HCT116 (cell line): ENCODE measurements at regions not wholly inside any gene's neighbourhood (a gene's known extent, or its start where the extent isn't known, plus 50 kb on each side); places are given as distances from the start of the nearest gene placed in this dataset.

Experiments used
- ATAC-seq: fragments of 200-7000 bp; cut with Tn5 transposase; 2 replicates; pipeline ENCODE4 v1.9.1; 2020; ENCODE audit warnings: mild to moderate bottlenecking, moderate library complexity
- BruUV-seq: library from RNA; stranded (reverse); fragments of 400-500 nt; replicated peaks from 2 replicates; lab custom pipeline; 2021; lab: Mats Ljungman, UMichigan
- CTCF ChIA-PET: fragments of 300-600 bp; sonication (Branson Sonifier 250); formaldehyde crosslinking; loops from one replicate; lab custom pipeline; 2021; ENCODE audit warnings: antibody characterized with exemption; lab: Charles Lee
- POLR2A ChIA-PET: fragments of 300-600, 350-600 bp; sonication (Branson Sonifier 250); formaldehyde crosslinking; loops from one replicate; lab custom pipeline; 2021; ENCODE audit warnings: antibody characterized with exemption; lab: Charles Lee
- RAD21 ChIA-PET, 2 experiments: fragments of 300-600 bp; sonication (Branson Sonifier 250); formaldehyde crosslinking; loops; one replicate each; lab custom pipeline; 2023; ENCODE audit warnings: low total read pairs in 2 of 2; ENCODE audit not compliant: uncharacterized antibody in 2 of 2, unreplicated experiment in 2 of 2, low non-redundant PET in 1 of 2; lab: Charles Lee
- DNase-seq: peaks from one replicate; pipeline ENCODE4 v3.0.0-alpha.2; 2010; ENCODE audit warnings: low read depth, low spot score
- H2AFZ ChIP-seq: fragments of 200-600 bp; shearing (Covaris generic), sonication (generic); 2 replicates; pipeline ENCODE4 v1.6.1; 2017; ENCODE audit warnings: low read depth, mixed run types, mixed read lengths, antibody characterized with exemption, low read length; ENCODE audit not compliant: poor library complexity, severe bottlenecking
- H3K27ac ChIP-seq: 2 replicates; pipeline ENCODE4 v1.5.1; 2012; ENCODE audit warnings: low read depth, low read length
- H3K27me3 ChIP-seq: fragments of 200-600 bp; sonication (generic); 2 replicates; pipeline ENCODE4 v1.6.1; 2016; ENCODE audit warnings: mixed run types, low read length, mixed read lengths; ENCODE audit not compliant: insufficient read depth
- H3K36me3 ChIP-seq, 2 experiments: fragments of 200-500 bp in 1 of 2; fragments of 200-600 bp in 1 of 2; sonication (Bioruptor generic) in 1 of 2; sonication (generic) in 1 of 2; 2 replicates each; pipeline versions ENCODE4 v1.5.1 to v1.6.1; 2014 to 2016; ENCODE audit warnings: low read length in 2 of 2, inconsistent platforms in 1 of 2, mixed read lengths in 1 of 2, mixed run types in 1 of 2; ENCODE audit not compliant: insufficient read depth in 2 of 2, control insufficient read depth in 1 of 2
- H3K4me1 ChIP-seq, 2 experiments: fragments of 200-600 bp in 1 of 2; sonication (generic) in 1 of 2; 2 replicates each; pipeline versions ENCODE4 v1.5.1 to v1.6.1; 2012 to 2017; ENCODE audit warnings: low read length in 2 of 2, inconsistent platforms in 1 of 2, mild to moderate bottlenecking in 1 of 2, mixed read lengths in 1 of 2, mixed run types in 1 of 2, moderate library complexity in 1 of 2; ENCODE audit not compliant: insufficient read depth in 2 of 2, control insufficient read depth in 1 of 2
- H3K4me2 ChIP-seq: fragments of 200-600 bp; sonication (generic); 2 replicates; pipeline ENCODE4 v1.6.1; 2017; ENCODE audit warnings: mixed run types, low read length, mixed read lengths
- H3K4me3 ChIP-seq, 2 experiments: fragments of 200-600 bp in 1 of 2; sonication (generic) in 1 of 2; replicated peaks in 1 of 2; 2 replicates each; pipeline ENCODE4 v1.5.1; 2011 to 2016; ENCODE audit warnings: low read length in 2 of 2, control low read depth in 1 of 2, low read depth in 1 of 2, mild to moderate bottlenecking in 1 of 2, mixed read lengths in 1 of 2, mixed run types in 1 of 2
- H3K79me2 ChIP-seq: fragments of 200-600 bp; sonication (generic); 2 replicates; pipeline ENCODE4 v1.6.1; 2017; ENCODE audit warnings: mild to moderate bottlenecking, mixed run types, low read length, moderate library complexity, mixed read lengths; ENCODE audit not compliant: insufficient read depth
- H3K9ac ChIP-seq: fragments of 200-600 bp; sonication (generic); 2 replicates; pipeline ENCODE4 v1.6.1; 2016; ENCODE audit warnings: low read length, mixed read lengths
- H3K9me2 ChIP-seq: fragments of 200-600 bp; sonication (generic), shearing (Covaris generic); 2 replicates; pipeline ENCODE4 v1.6.1; 2017; ENCODE audit warnings: mixed run types, mild to moderate bottlenecking, moderate library complexity; ENCODE audit not compliant: insufficient read depth
- H3K9me3 ChIP-seq, 2 experiments: fragments of 200-500 bp in 1 of 2; fragments of 200-600 bp in 1 of 2; sonication (Bioruptor generic) in 1 of 2; sonication (generic) in 1 of 2; 2 replicates each; pipeline ENCODE4 v1.6.1; 2014 to 2017; ENCODE audit warnings: low read length in 2 of 2, mixed read lengths in 2 of 2, inconsistent platforms in 1 of 2, low read depth in 1 of 2, mild to moderate bottlenecking in 1 of 2, mixed run types in 1 of 2, moderate library complexity in 1 of 2; ENCODE audit not compliant: control insufficient read depth in 1 of 2, insufficient read depth in 1 of 2
- H4K20me1 ChIP-seq: fragments of 200-600 bp; sonication (generic), shearing (Covaris generic); 2 replicates; pipeline ENCODE4 v1.6.1; 2017; ENCODE audit warnings: mixed run types, mild to moderate bottlenecking, moderate library complexity; ENCODE audit not compliant: insufficient read depth
- CBX3 ChIP-seq: IDR thresholded peaks from 2 replicates; pipeline ENCODE4 v1.6.1; 2012; ENCODE audit warnings: low read depth
- EZH2 ChIP-seq: fragments of 200-600 bp; sonication (generic); IDR thresholded peaks from 2 replicates; pipeline ENCODE4 v1.6.1; 2017; ENCODE audit warnings: antibody characterized with exemption, mixed run types
- JUND ChIP-seq: IDR thresholded peaks from 2 replicates; pipeline ENCODE4 v1.6.1; 2012
- MAX ChIP-seq: IDR thresholded peaks from 2 replicates; pipeline ENCODE4 v1.6.1; 2012
- POLR2A ChIP-seq: IDR thresholded peaks from 2 replicates; pipeline ENCODE4 v1.7.0; 2011; ENCODE audit warnings: borderline replicate concordance; ENCODE audit not compliant: insufficient read depth, insufficient read length; ENCODE audit errors: extremely low read depth
- POLR2AphosphoS5 ChIP-seq: IDR thresholded peaks from 2 replicates; pipeline ENCODE4 v1.6.1; 2011; ENCODE audit warnings: mild to moderate bottlenecking, low read depth, low read length, moderate library complexity
- RAD21 ChIP-seq: IDR thresholded peaks from 2 replicates; pipeline ENCODE4 v1.6.1; 2012; ENCODE audit warnings: low read depth, mild to moderate bottlenecking
- SIN3A ChIP-seq: IDR thresholded peaks from 2 replicates; pipeline ENCODE4 v1.6.1; 2012; ENCODE audit warnings: low read depth
- YY1 ChIP-seq: IDR thresholded peaks from 2 replicates; pipeline ENCODE4 v1.6.1; 2011; ENCODE audit warnings: low read length, low read depth, moderate library complexity, mild to moderate bottlenecking; ENCODE audit not compliant: insufficient replicate concordance; ENCODE audit errors: extremely low read depth
- ZNF274 ChIP-seq: fragments of 200-500 bp; sonication (Bioruptor generic); IDR thresholded peaks from 2 replicates; pipeline ENCODE4 v1.6.1; 2014; ENCODE audit warnings: mild to moderate bottlenecking, low read depth, low read length, inconsistent platforms
- intact Hi-C: fragments of 100-400 bp; cut with micrococcal nuclease; formaldehyde crosslinking; loops from 2 replicates; pipeline ENCODE4 v1.10.0; 2022
- TF ChIP-seq, protein P1 (sequence below): IDR thresholded peaks from 2 replicates; pipeline ENCODE4 v1.6.1; 2012
- TF ChIP-seq, protein P2 (sequence below), 3 experiments: fragments of 200-600 bp in 1 of 3; sonication (generic) in 1 of 3; IDR thresholded peaks in 2 of 3; conservative IDR thresholded peaks in 1 of 3; 2 replicates each; pipeline ENCODE4 v1.5.1; 2012 to 2017; ENCODE audit warnings: low read depth in 2 of 3, low read length in 2 of 3, antibody characterized with exemption in 1 of 3, borderline replicate concordance in 1 of 3, control low read depth in 1 of 3, mild to moderate bottlenecking in 1 of 3, mixed read lengths in 1 of 3, mixed run types in 1 of 3, moderate library complexity in 1 of 3; ENCODE audit not compliant: insufficient read depth in 1 of 3

- BruUV-seq: no TSS peak
- DNase-seq (no peak), ATAC-seq (no peak)
- no peak overlapping the region for H2AFZ ChIP-seq
- H3K36me3 ChIP-seq: no peaks in the 10 kb centered on the region
- H4K20me1 ChIP-seq: no peaks in the 10 kb centered on the region
- 0 out of 2 replicates have a peak, but pooled peaks cover 5% of the 10 kb centered on the region for H3K27me3 ChIP-seq
- TF ChIP-seq RAD21: no peak
- no peak for TF ChIP-seq ZNF274
- TF ChIP-seq, protein P1, sequence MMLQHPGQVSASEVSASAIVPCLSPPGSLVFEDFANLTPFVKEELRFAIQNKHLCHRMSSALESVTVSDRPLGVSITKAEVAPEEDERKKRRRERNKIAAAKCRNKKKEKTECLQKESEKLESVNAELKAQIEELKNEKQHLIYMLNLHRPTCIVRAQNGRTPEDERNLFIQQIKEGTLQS: no peak
- TF ChIP-seq SIN3A: no peak
- no peak for TF ChIP-seq POLR2A
- TF ChIP-seq MAX: no peak
- no peak for TF ChIP-seq CBX3
- no peak overlapping the region for H3K9ac ChIP-seq
- intact Hi-C loops: no loop called here
- no peaks in the 10 kb centered on the region for H3K9me3 ChIP-seq
- H3K4me3 ChIP-seq: no peak overlapping the region
- H3K9me2 ChIP-seq: no peaks in the 10 kb centered on the region
- no peaks in the 10 kb centered on the region for H3K4me1 ChIP-seq
- no peak overlapping the region for H3K4me2 ChIP-seq
- H3K79me2 ChIP-seq: no peaks in the 10 kb centered on the region
- no peak overlapping the region for H3K27ac ChIP-seq
- ChIA-PET RAD21 (interaction anchor here in 1 of 2 experiments (0.6 kb wide), 1 partner anchor 96 kb away, joined by 4 read pairs; no protein-coding TSS in a partner anchor), CTCF (no interaction called here), POLR2A (no interaction called here)
Observed at GRCh38 chr12:30191696-30192455, 408.1 kb upstream of the TMTC1 start.

DNA sequence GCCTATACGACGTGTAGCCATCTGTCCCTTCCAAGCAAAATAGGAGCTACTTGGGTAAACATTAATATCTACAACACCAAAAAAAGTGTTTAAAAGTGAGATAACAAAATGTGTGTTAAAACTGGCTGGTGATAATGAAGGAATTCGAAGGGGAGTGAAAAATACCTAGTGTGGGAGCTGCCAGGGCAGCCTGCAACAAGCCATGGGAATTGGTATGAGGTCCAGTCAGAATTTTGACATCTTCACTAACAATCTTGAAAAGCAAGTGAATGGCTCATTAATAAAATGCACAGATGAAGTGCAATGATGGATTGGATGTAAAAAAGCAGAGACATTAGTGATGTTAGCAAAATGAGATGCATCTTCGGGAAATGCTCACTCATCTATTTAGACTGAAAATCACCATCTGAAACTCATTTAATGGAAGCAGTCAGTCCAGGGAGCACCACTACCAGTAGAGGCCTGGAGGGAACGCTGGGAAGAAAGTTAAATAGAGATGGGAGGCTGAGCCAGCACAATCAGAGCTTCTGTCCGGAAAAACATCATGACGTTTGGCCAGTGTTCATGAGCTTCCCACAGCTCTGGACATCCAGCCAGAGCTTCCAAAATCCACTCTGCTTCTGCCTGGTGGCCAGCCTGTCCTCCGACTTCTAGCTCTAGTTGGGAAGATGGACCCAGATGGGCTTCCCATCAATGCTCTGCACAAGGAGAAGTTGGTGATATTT lies 405.0 kb upstream of the TMTC1 start:
- no peaks in the 10 kb centered on the region for H3K36me3 ChIP-seq
- RAD21 ChIA-PET: no interaction called here
- no peak overlapping the region for H3K27ac ChIP-seq
- no peaks in the 10 kb centered on the region for H3K9me3 ChIP-seq
- POLR2A ChIA-PET: no interaction called here
- ATAC-seq (no peak), DNase-seq (no peak)
- BruUV-seq: no TSS peak
- no peak overlapping the region for H3K4me3 ChIP-seq
- H3K27me3 ChIP-seq: no peaks in the 10 kb centered on the region
- H3K9ac ChIP-seq: no peak overlapping the region
- CTCF ChIA-PET: no interaction called here
- H3K4me1 ChIP-seq: no peaks in the 10 kb centered on the region
- no peaks in the 10 kb centered on the region for H3K79me2 ChIP-seq
- no peak overlapping the region for H2AFZ ChIP-seq
- no peaks in the 10 kb centered on the region for H3K9me2 ChIP-seq
- no peaks in the 10 kb centered on the region for H4K20me1 ChIP-seq
- intact Hi-C loops: no loop called here
- no peak overlapping the region for H3K4me2 ChIP-seq
- TF ChIP-seq ZNF274 (no peak), POLR2AphosphoS5 (no peak), CBX3 (no peak), POLR2A (no peak), MAX (no peak), JUND (no peak), RAD21 (no peak), YY1 (no peak), SIN3A (no peak), EZH2 (no peak)
- TF ChIP-seq, protein P2, sequence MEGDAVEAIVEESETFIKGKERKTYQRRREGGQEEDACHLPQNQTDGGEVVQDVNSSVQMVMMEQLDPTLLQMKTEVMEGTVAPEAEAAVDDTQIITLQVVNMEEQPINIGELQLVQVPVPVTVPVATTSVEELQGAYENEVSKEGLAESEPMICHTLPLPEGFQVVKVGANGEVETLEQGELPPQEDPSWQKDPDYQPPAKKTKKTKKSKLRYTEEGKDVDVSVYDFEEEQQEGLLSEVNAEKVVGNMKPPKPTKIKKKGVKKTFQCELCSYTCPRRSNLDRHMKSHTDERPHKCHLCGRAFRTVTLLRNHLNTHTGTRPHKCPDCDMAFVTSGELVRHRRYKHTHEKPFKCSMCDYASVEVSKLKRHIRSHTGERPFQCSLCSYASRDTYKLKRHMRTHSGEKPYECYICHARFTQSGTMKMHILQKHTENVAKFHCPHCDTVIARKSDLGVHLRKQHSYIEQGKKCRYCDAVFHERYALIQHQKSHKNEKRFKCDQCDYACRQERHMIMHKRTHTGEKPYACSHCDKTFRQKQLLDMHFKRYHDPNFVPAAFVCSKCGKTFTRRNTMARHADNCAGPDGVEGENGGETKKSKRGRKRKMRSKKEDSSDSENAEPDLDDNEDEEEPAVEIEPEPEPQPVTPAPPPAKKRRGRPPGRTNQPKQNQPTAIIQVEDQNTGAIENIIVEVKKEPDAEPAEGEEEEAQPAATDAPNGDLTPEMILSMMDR (IDR thresholded peaks at IDR 0.05 in 2 of 3, conservative IDR thresholded peaks at IDR 0.05 in 1 of 3; ENCODE audit: borderline replicate concordance in 1 of 3, insufficient read depth in 1 of 3, low read depth in 2 of 3, low read length in 2 of 3): no peak
